ENCODE measurements at regions not wholly inside any gene's neighbourhood (a gene's known extent, or its start where the extent isn't known, plus 50 kb on each side); places are given as distances from the start of the nearest gene placed in this dataset.

DNA sequence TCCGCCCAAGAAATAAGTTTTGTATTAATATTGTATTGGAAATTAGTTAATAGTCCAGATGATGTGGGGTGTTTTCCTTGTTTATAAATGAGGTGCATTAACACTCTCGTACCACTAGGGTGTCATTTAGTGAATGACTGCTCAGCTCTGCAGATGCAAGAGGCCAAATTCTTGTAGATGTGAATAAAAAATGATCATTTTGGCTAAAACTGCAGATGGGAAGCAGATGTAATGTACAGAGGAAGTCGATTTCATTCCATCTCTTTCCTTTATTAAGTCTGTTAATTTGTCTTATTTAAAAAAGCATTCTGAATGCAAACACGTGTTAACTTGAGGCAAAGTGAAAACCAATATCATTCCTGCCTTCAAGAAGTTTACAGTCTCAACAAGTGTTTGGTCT, 108.1 kb downstream of the DHX15 start:
- DNase-seq, result peak in 1 of 2 experiments; percentile 20

DNA sequence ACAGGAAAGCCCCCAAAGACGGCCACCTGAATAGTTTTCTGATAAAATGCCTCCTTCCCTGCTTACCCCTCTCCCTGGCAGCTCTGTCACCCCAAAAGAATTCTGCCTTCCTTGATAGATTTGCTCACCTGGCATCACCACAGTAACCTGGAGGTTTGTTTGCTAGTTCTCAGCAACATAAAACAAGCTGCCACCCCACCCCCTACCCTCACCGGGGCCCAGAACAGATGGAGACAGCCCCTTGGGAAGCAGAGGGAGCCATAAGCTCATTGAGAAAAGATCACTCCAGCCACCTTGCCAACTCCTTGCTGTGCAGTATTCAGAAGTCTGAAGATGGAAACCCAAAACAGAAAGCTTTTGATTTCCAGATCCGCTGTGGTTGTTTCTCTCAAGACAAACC, 108.6 kb downstream of the DHX15 start:
- no peak for DNase-seq

DNA sequence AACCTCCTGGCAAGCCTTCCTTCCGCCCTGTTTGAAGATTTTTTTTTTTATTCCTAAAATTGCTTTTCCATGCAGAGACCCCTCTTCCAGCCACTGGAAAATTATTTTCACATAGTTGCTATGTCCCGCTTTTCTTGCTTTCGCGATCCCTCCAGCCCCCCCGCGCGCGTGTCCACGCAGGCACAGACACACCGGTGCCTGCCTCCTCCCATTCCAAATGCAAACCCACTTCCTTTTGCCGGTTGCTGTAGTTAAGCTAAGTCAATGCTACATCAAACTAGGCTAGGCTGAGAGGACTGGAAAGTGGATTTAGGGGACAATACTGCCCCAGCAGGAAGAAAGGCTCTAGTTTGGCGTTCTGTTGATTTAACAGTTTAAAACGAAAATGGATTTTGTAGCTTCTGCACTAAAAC, 111.0 kb downstream of the DHX15 start:
- peak; percentile 26 to 44 for DNase-seq

DNA sequence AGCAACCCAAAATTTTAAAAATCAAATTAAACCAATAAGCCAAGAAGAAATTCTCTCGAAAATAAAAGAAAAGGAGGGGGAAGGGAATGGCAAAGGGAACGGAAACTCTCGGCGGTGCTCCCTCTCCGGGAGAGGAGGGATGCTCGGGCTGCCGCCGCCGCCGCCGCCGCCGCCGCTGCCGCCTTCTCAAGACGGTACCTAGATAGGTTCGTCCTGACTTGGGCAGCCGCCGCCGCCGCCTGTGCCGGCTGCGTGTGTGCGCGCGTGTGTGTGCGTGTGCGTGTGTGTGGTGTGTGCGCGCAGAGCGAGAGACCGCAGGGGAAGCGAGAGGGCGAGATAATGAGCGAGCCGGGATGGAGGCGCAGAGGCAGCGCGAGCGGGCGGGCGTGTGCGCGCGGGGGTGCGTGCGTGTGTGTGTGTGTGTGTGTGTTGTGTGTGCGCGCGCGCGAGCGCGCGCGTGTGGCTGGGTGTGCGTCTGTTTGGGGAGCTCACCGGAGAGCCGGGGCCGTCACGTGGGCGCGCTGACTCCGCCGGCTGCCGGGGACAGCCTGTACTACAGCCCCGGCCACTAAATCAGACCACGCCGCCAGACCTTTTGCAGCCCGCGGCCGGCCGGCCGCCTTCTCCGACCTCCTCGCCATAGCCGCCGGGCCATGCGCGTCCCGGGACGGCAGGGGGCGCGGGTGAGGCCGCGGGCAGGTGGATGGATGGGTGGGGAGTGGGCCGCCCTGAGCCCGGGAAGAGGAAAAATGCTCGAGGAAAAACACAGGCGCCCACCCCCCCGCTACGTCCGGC, 111.6 kb downstream of the DHX15 start:
- peak; percentile 76 to 84 for DNase-seq

DNA sequence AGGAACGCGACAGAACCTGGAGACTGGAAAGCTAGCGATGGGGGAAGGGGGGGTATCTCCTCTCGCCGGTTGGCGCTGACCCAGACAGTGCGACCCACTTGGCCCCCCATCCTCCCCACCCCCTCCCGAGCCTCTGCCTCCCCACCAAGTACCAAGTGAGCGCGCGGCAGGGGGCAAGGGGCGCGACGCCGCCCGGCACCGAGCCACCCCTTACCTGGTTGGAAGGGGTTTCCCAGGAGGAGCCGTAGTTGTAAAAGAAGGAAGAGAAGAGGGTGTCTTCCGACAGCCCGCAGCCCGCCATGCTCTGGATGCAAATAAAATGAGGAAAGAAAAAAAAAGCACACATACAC, 112.2 kb downstream of the DHX15 start:
- DNase-seq, result peak in 1 of 2 experiments; percentile 35

DNA sequence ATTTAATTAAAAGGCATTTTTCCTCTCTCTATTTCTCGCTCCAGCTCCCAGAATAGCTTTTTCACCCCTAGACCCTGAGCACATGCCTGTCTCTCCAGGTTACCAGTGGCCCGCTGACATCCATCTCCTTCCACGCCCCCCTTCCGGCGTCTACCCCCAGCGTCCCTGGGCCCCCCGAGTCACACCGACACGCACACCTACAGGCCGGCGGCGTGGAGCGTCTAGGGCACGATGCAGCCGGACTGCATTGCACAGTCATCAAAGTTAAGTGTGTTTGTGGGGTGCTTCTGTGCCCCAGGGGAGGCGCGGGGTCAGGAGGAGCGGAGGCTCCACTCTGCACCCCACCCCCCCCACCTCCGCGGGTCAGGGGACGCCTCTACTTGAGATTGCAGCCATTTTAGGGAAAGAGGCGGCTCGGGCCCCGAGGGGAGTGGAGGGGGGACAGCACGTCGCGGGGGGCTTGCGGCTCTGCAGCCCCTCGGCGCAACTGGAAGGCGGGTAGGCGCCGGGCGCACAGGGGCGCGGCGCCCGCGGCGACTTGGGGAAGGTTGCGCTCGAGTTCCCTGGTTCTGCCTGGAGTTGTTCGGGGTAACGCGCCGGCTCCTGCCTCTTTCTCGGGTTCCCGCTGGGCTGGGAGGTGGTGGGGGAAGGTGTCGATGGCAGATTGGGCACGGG, 112.7 kb downstream of the DHX15 start:
- DNase-seq, result peak in 1 of 2 experiments; percentile 37

DNA sequence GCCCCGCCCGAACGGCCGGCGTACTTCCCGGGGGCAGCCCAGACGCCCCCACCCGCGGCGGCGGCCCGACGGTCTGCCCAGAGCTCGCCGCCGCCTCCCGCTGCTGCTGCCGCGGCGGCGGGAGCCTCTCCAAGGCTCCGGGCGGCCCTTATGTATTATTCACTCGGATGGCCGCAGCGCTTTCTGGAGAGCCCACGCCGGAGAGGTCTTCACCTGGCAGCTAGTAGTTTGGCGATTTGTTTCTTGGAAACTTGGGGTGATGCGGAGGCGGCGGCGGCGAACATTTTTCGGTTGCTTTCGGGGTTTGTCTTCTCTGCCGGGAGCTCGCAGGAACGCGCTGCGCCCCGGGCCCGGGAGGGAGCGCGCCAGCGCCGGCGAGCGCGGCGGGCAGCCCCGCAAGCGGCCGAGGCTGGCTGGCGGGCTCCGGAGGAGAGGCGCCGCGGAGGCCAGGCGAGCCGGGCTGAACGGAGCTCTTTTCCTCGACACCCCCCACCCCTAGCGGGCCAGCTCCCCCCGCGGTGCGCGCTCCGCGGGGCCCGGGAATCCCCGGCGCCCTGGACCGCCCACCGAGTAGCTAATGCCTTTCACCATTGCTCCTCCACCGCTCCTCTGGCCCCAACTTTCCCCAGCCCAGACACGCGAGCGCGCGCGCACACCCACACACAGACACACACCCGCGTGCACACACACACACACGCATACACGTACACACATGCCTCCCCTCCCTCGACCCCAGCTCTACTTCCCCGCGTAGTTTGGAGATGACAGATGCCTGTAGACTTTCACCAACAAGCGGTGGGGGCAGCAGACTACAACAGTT, 113.5 kb downstream of the DHX15 start:
- peak in 1 of 2 experiments; percentile 59 for DNase-seq

DNA sequence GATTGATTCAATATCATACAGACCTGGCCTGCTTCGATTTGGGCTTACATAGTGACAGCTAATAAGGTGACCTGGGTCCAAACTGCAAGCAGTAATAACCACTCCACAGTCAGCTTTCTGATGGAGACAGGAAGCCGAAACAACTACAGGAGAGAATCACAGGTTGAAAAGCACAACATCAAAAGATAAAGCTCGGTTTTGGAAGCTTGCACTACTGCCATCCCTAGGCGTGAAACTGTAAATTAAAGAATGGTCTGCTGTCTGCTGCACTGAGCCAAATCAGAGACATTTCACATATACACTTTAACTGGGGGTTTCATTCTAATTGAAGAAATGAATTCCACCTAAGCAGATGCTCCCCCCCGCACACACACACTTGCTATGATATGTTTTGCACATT, 116.3 kb downstream of the DHX15 start:
- no peak for DNase-seq

DNA sequence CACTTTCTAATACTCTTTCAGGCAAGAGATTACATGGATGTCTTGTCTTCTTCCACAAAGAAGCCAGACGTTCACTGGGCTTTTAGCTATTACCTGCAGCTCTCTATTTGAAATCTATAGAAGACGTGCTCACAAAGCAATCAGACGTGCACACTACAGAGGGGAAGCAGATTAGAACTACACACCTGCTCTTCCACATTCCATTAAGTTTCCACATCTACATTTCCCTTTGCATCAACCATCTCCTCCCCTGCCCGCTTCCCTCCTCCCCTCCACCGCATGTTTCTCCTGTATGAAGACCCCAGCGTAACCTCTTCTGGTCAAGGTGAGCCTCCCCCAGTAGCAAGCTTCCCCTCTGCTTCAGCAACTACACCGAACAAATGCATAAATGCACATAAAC, 119.8 kb downstream of the DHX15 start:
- no peak for DNase-seq

DNA sequence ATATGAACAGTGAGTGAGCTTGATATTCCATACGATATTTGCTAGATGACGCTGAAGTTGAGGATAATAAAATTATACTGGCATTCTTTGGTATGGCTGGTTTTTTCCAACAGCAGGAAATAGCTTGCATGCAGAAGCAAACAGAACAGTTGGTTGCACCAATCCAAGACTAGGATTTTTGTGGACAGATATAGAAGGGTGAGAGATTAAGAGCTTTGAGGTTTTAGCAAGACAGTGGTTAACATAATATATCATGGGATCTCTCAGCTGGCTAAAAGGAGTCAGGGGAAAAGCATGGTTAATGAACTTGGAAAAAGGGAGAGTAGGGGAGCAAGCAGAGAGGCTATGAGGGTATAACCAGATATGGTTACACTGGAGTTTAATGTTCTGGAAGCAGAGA, 127.9 kb downstream of the DHX15 start:
- no peak for DNase-seq

DNA sequence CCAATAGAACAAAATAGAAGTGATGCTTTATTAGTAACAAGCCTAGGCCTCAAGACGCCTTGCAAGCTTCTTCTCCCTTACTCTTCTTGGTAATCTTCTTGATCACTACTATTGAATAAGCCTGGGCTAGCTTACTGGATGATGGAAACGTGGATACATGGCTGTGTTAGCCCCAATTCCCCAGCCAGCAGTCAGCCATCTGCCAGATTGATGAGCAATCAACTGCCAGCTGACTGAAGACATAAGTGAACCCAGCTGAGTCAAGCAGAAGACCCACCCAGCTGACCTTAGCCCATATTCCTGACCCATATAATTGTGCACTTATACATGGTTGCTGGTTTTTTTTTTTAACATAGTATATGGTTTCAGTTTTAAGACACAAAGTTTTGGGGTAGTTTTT, 130.4 kb downstream of the DHX15 start:
- DNase-seq, result no peak

DNA sequence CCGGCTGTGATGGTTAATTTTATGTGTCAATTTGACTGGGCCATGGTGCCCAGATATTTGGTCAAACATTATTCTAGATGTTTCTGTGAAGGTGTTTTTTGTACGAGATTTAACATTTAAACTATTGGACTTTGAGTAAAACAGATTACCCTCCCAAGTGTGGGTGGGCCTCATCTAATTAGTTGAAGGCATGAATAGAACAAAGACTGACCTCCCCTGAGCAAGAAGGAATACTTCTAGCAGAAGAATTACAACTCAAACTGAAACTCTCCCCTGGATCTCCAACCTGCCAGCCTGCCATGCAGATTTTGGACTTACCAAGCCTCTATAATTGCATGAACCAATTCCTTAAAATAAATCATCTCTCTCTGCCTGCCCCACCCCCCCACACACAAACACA, 132.5 kb downstream of the DHX15 start:
- DNase-seq, result no peak

DNA sequence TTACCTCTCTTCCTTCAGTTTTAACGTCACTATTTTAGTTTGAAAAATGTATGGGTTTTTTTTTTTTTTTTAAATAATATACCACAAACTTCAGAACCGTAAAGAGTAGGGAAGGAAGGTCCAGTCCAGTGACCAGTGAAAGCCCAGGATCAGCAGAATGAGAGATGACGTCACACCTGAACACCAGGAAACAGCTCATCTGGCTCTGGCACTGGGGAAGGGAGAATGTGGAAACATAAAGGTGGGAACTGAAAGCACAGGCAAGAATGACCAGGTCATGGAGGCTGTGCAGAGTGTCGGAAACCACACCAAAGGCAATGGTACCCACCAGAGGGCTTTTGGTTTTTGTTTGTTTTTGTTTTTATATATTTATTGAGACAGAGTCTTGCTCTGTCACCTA, 141.2 kb downstream of the DHX15 start:
- DNase-seq, result no peak

DNA sequence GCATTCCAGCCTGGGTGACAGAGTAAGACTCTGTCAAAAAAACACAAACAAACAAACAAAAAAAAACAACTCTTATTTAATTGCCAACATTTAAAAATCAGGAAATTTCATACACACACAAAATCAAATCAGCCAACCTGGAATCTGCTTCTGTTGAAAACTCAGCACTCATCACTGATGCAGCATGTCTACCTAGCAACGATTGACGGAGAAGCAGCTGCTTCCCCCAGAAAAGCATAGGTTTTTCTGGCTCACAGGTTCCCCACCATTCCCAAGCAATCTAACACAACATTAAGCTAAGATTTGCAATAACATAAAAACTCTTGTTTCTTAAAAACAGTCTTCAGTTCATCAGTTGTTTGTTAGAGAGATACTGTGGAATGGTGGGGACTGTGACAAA, 143.6 kb downstream of the DHX15 start:
- no peak for DNase-seq

DNA sequence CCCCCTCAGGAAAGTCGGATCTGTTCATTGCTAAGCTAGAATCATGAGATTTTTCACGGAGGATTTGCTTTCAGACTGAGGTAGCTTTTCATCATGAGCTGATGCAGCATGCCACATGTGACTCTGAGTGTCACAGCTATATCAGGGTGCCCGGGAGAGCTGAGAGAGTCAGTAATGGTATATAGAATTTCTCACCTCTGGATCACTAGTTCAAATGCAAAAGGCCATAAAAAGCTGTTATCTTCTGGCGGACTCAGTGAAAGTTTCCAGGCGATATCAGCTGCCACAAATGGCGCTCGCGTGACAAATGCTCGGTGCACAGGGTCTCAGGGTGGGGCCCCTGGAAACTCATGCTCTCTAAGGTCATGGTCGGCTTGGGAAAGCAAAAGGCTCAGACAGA, 150.1 kb downstream of the DHX15 start:
- no peak for DNase-seq

DNA sequence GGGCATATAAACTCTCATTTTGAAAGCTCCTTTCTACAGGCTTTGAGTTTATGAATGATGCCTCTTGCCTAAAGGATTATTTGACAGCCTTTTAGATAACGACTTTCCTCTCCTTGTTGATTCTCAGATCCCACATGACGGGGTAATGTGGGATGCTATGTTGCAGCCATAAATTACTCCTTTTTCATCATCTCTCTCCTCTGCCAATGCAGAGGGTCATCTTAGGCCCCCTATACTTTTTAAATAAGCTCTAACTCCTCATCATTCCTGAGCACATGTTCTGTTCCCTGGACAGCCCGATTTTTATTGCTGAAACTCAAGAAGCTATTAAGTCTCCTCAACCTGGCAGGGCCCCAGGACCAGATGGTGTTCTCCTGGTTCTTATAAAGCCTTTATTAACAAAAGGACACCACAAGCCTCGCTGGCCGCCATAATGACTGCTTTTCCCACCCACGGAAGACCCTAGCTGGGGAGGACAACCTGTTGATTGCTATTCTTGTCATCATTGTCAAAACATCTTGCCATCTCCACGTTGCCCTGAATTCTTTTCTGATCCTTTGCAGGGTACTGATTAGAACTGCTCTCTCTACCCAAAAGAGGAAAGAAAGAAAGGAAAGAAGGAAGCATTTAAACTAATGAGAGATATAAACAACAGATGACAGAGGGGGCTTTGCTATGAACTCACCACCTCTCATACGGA, 150.7 kb downstream of the DHX15 start:
- DNase-seq, result no peak

DNA sequence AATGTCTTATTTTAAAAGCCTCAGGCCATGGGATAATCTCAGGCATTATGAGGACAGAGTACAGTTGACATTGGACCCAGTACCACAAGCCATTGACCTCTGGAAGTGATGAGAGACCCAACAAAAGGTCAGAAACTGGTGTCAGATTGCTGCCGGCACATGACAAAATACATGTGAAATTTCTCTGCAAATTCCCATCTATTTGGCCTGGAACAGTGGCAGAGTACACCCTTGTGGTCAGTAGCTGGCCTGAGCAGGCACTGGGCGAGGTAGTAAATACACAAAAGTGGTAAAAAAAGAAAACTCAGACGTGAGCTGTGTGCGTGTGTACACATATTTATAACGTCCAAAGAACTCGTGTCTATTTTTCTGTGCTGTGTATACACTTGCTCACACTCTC, 155.5 kb downstream of the DHX15 start:
- DNase-seq, result no peak

DNA sequence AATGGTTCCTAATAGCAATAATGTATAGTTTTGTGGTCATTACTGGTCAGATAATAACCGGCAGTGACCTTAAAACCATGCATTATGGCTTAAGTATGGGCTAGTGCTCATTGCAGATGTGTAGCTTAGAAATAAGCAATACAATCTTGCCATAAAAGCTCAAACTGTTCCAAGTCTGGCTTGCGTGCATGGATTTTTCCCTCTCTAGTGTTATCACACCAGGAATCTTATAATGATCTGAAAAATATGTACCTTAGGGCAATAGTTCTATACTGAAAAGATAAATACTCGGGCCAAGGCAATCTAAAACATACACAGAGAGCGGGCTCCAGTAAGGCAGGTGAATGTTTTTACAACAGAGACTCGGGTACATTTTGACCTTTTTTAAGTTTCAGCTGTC, 157.8 kb downstream of the DHX15 start:
- no peak for DNase-seq

DNA sequence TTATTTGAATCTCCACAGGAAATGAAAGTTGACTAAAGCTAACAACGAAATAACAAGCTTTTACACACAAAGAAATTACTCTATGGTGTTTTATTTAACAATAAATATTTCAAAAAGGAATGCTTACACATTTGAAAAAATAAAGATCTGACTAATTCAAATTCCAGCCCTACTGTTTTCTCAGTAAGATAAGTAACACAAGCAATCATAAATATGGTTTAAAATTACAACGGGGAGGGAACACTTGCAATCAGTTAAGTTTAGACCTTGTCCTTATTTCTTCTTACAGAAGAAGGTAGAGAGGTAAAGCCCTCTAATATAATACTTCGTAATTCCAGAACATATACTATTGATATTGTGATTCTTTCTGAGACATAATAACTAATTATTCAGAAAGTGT, 158.5 kb downstream of the DHX15 start:
- DNase-seq, result no peak

DNA sequence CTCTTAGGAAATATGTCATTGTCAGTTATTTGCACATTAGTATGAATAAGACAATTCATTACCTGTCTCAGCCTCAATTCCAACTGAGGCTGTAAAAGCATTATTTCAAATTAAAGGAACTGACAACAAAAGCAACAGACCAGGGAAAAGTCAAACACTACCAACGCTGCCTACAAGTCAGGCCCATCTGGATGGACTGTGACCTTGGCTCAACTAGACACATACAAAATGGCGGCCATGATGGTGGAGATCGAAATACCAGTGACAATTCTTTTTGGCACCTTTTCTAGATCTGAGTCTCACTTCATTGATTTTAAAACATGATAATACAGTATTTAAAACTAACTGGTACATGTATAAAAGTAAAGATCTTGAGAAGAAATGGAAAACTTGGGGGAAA, 160.7 kb downstream of the DHX15 start:
- DNase-seq, result no peak

DNA sequence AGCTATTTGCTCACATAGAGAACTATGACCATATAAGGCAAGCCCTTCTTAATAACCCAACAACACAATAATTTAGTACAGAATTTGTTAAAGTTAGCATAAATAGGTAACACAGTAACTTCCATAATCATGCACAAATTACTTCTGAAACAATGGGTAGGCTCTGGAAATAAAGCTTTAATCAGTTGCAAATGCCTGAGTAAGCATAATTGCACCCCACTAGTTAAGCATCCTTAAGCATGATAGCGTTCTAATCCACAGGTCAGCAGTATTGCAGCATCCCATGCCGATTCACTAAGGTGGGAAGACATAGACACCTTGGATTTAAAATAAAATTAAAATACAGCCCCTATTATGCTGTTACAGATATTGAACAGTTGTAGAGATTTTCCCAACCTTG, 161.7 kb downstream of the DHX15 start:
- no peak for DNase-seq

DNA sequence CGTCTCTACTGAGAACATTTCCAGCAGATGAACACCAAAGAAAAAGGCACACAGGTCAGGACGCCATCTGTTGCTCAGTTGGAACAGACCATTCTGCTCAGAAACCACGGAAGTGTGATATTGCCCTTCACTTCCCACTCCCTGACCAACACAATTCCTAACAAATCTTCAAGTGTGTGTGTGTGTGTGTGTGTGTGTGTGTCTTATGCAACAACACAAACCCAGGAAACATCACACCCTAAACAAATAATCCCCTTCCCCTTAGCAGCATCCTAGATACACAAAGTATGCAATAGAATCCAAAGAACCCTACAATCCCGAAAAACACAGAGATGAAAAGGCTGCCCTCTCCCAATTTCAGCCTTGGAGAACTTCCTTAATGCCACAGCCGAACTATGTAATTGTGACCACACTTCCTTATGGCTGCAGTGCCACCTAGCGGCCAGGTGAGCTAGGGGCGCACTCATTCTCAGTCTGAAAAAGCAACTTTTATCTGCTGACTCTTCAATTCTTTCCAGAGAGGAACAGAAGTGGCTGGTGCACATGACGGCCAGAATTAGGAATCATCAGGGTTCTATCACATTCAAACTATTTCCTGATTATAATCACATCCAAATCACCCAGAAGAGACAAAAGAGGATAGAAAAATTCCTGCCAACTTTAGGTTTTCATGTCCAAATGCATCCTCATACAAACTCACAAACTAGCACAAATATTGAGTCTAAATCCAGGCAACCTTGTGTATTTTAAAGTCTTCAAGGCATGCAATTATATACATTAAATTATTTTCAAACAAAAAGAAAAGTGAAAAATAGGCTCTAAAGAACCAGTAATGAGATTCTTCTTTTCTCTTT, 164.9 kb downstream of the DHX15 start:
- peak; percentile 1 to 73 for DNase-seq

All from NCI-H526 (cell line).